ENCODE measurements at regions not wholly inside any gene's neighbourhood (a gene's known extent, or its start where the extent isn't known, plus 50 kb on each side); places are given as distances from the start of the nearest gene placed in this dataset.

DNA sequence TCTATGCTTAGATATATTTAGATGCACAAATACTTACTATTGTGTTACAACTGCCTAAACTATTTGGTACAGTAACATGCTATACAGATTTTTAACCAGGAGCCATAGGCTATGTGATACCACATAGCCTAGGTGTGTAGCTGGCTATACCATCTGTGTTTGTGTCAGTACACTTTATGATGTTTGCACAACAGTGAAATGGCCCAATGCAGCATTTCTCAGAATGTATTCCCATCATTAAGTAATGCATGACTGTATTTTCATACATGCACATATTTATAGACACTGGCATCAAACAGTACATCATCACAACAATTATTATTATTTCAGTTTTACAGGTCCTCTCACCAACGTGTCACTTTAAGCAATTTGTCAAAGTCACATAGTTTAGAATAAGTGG lies 979.5 kb upstream of the TENM4 start:
- TF ChIP-seq, protein P1, sequence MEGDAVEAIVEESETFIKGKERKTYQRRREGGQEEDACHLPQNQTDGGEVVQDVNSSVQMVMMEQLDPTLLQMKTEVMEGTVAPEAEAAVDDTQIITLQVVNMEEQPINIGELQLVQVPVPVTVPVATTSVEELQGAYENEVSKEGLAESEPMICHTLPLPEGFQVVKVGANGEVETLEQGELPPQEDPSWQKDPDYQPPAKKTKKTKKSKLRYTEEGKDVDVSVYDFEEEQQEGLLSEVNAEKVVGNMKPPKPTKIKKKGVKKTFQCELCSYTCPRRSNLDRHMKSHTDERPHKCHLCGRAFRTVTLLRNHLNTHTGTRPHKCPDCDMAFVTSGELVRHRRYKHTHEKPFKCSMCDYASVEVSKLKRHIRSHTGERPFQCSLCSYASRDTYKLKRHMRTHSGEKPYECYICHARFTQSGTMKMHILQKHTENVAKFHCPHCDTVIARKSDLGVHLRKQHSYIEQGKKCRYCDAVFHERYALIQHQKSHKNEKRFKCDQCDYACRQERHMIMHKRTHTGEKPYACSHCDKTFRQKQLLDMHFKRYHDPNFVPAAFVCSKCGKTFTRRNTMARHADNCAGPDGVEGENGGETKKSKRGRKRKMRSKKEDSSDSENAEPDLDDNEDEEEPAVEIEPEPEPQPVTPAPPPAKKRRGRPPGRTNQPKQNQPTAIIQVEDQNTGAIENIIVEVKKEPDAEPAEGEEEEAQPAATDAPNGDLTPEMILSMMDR (IDR thresholded peaks at IDR 0.05; ENCODE audit: low read depth, low read length): no peak
- no peak for DNase-seq (ENCODE audit: extremely low read depth, low read depth)

DNA sequence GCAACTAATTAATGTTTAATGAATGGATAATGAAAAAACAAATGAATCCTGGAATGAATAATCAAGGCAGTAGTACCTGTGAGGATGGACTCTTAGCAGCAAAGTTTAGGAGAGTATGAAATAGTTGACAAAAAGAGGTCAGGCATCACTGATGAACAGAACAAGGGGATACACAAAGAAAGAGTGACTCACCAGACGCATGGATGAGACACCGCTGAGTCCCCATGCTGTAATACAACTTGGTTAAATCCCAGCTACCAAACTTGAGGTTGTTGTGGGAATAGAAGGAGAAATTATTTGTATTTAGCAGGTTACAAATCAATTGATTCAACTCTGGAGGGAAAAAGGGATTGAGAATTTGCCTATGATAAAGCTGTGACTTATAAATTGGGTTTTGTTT lies 976.9 kb upstream of the TENM4 start:
- DNase-seq (ENCODE audit: extremely low read depth, low read depth): no peak
- TF ChIP-seq, protein P1 (IDR thresholded peaks at IDR 0.05; ENCODE audit: low read depth, low read length): no peak

DNA sequence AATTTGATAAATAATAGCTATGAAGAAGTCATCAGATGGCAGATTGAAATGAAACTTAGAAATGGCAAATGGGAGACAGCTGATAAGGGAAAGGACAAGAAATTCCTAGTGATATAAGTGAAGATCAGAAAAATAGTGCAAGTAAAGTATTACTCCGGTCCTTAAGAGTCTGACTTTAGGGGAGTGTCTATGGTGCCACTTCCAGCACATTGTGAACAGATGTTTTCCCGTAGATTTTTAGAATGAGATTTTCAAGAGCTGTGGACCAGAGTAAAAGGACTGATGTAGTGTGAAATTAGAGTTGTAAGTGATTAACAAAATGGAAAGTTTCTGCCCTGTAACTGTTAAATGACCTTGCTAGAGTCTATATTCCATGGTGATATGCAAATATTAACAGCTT lies 974.8 kb upstream of the TENM4 start:
- TF ChIP-seq, protein P1 (IDR thresholded peaks at IDR 0.05; ENCODE audit: low read depth, low read length): no peak
- DNase-seq (ENCODE audit: extremely low read depth, low read depth): no peak

DNA sequence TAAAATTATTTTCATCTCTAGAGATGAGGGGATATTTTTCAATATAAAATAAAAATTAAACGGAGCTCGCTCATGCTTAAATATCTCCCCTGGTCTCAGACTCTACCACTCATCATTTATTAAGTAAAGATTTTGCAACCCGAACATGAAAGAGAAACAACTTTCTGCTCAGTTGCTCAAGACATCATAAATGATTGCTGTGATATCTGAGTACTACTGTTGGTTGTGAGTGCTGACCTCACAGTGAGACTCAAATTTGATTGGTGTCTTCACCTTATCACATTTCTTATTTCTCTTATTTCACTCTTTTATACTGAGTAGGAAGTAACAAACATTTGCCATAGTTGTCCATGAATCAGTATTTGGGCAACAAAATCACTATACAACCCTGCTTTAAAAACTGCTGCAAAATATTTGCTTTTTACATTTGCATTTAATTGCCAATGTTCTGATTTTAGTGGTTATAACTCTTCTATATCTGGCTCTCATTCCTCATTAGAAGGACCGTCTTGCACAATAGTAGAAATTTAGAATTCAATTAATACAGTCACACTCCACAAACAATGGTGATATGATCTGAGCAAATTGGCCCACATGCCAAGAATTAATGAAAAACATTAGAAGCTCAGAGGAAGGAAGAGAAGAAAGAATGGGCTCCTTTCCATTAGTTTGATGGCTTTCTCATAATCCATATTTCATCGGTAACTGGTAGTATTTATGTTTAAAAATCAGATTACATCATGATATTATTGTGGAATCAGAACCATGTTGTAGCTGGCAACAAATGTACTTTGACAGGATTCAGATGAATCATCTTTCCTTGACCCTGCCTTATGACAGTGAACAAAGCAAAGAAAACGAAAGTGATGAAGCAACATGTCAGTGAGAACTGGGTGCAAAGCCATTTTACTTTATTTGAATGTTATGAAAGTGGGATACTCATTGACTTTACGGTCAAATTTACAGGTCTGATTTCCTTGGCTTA lies 973.6 kb upstream of the TENM4 start:
- DNase-seq (ENCODE audit: extremely low read depth, low read depth): no peak
- TF ChIP-seq, protein P1 (IDR thresholded peaks at IDR 0.05; ENCODE audit: low read depth, low read length): no peak

DNA sequence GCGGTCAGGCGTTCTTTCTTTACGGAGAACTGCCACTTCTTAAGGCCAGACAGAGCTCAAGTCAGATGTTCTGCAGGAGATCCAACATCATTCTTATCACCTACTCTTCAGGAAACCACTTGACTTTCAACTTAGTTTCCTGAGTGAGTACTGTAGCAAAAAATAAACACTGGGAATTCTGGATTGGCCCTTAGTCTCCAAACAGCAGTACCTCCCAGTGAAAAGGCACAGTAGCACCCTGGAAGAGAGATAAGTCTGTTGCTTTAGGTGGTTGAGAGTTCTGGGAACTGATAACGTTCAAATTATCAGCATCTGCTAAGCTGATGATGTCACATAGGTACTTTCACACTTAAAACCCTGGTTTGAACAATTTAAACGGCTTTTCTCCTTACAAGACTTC lies 971.8 kb upstream of the TENM4 start:
- TF ChIP-seq, protein P1 (IDR thresholded peaks at IDR 0.05; ENCODE audit: low read depth, low read length): no peak
- no peak for DNase-seq (ENCODE audit: extremely low read depth, low read depth)

DNA sequence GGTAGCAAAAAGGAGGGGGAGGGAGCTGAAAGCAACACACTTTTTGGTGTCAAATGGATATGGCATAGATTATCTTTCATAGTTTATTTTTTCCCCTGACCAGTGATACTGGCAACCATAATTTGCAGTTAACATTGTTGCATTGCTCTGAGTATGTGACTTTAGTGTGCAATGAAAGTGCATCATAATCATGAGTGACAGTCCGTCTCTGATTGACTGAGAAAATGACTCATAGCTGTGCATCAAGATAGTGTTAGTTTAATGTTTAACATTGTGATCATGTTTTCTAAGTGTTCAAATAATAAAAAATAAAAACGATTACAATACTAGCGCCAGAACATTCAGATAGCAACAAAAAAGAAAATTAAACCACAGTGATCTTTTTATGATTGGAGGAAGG lies 952.4 kb upstream of the TENM4 start:
- TF ChIP-seq, protein P1 (IDR thresholded peaks at IDR 0.05; ENCODE audit: low read depth, low read length): no peak
- no peak for DNase-seq (ENCODE audit: extremely low read depth, low read depth)

DNA sequence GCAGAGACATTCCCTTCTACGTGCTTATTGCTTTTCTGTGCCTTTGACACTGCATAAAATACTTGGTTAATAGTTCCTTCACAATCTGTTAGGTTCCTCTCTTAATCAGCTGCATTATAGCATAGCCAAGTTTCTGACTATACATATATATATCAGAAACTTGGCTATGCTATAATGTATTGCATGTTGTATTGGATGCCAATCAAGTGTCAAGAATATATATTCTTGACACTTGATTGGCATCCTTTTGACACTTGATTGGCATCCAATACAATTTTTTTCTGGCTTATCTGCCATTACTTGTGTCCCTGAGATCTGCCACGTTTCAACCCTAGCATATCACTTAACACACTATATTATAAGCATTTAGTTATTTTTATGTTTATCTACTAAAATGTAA lies 949.7 kb upstream of the TENM4 start:
- DNase-seq (ENCODE audit: extremely low read depth, low read depth): no peak
- TF ChIP-seq, protein P1 (IDR thresholded peaks at IDR 0.05; ENCODE audit: low read depth, low read length): no peak

Measured in AG09319 (cell line).